HG03558 (cell line): ENCODE measurements at regions not wholly inside any gene's neighbourhood (a gene's known extent, or its start where the extent isn't known, plus 50 kb on each side); places are given as distances from the start of the nearest gene placed in this dataset.
"Not testable (repeated sequence)": the region's sequence is repeated elsewhere in the genome, so short reads cannot be mapped to it uniquely, and the experiment has no call there.

Source experiments
- ATAC-seq: cut with Tn5 transposase; IDR thresholded peaks from one replicate; pipeline ENCODE4 v1.9.1; 2021; ENCODE audit warnings: moderate number of reproducible peaks; ENCODE audit not compliant: unreplicated experiment; ENCODE audit errors: extremely low read depth

DNA sequence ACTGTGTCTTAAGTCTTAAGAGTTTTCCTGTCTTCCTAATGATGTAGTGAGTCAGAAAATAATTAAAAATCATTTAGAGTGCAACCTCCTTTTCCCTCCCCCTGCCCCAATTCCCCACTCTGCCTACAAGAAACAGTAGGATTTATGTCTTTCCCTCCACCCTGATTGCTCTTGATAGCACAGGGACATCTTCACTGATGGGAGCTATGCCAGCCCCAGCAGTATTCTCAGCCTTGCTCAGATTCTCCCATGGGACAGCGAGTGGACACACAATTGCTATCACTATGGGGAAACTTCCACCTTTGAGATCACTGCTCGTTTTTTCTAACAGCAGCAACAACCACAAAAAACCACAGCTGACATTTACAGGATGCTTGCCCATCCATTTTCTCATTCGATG lies 216.6 kb upstream of the PLXNA2 start:
- ATAC-seq, result no peak

DNA sequence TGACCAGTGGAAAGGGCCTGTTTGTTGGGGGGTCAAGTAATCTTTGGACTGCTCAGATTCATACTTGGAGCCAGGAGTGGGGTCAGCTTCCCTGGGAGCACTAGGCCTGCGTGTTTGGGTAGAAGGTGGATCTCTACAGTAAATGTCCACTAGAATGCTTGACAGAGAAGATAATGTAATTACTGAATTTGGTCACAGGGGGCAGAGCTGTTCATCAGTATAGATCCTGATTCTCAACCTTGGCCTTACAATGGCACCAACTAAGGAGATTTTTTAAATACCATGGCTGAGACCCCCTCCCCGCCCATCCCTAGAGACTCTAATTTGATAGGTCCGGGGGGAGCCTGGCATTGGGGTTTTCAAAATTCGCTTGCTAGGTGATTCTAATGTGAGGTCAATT lies 217.5 kb upstream of the PLXNA2 start:
- ATAC-seq, result no peak

- ATAC-seq, result no peak
Observed at GRCh38 chr1:208462761-208463160, 218.6 kb upstream of the PLXNA2 start.

- ATAC-seq, result no peak
Observed at GRCh38 chr1:208465266-208465665, 221.1 kb upstream of the PLXNA2 start.

GRCh38 chr1:208465786-208466590 lies 221.8 kb upstream of the PLXNA2 start:
- no peak for ATAC-seq

- no peak for ATAC-seq
Observed at GRCh38 chr1:208467151-208467780, 223.1 kb upstream of the PLXNA2 start.

GRCh38 chr1:208475449-208475848 lies 231.3 kb upstream of the PLXNA2 start:
- no peak for ATAC-seq

- no peak for ATAC-seq
Observed at GRCh38 chr1:208475951-208476845, 232.0 kb upstream of the PLXNA2 start.

DNA sequence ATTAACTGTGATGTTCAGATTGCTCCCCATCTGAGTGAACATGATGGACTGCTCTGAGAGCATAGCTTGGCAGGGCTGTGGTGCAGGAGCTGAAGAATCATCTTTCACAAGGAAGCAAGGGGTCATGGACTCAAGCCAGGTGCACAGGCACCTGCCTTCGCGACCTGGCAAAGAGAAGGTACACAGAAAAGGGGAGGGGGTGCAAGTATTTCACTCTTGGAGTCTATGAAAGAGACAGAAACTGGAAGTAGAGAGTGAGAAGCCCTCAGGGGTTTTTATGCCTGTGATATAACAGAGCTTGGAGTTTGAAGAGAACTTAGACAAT lies 232.6 kb upstream of the PLXNA2 start:
- ATAC-seq, result no peak

- ATAC-seq, result no peak
Observed at GRCh38 chr1:208479435-208479834, 235.3 kb upstream of the PLXNA2 start.

DNA sequence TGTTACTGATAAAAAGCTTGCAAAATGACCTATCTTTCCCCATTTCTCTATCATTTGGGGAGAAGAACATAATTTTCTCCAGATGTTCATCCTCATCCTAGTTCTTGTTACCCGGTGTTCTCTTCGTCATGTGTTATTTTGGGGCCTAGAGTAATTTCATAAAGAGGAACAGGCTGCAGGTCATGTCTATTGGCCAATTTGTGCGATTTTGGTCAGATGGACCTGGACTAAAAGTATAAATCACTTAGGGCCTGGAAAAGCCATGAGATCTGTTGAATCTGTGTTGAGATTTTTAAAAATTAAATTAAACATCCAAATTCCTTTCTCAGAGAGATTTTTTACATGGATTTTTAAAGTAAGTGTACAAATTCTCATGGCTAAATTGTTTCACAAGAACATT lies 241.3 kb upstream of the PLXNA2 start:
- ATAC-seq, result no peak

DNA sequence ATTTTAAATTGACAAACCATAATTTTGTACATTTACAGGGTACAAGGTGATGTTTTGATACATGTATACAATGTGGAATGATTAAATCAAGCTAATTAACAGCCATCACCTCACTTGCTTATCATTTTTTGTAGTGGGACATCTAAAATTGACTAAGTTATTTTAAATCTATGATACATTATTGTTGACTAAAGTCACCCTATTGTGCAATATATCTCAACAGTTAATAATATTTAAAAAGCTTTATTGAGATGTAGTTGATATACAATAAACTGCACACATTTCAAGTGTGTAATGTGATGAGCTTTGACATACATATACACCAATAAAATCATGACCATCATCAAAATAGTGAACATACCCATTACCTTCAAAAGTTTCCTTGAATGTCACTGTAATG lies 242.5 kb upstream of the PLXNA2 start:
- no peak for ATAC-seq

DNA sequence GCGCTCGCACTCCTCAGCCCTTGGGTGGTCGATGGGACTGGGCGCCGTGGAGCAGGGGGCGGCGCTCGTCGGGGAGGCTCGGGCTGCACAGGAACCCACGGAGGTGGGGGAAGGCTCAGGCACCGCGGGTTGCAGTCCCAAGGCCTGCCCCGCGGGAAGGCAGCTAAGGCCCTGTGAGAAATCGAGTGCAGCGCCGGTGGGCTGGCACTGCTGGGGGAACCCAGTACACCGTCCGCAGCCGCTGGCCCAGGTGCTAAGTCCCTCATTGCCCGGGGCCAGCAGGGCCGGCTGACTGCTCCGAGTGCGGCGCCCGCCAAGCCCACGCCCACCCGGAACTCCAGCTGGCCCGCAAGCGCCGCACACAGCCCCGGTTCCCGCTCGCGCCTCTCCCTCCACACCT lies 244.2 kb upstream of the PLXNA2 start:
- not testable (repeated sequence) for ATAC-seq

DNA sequence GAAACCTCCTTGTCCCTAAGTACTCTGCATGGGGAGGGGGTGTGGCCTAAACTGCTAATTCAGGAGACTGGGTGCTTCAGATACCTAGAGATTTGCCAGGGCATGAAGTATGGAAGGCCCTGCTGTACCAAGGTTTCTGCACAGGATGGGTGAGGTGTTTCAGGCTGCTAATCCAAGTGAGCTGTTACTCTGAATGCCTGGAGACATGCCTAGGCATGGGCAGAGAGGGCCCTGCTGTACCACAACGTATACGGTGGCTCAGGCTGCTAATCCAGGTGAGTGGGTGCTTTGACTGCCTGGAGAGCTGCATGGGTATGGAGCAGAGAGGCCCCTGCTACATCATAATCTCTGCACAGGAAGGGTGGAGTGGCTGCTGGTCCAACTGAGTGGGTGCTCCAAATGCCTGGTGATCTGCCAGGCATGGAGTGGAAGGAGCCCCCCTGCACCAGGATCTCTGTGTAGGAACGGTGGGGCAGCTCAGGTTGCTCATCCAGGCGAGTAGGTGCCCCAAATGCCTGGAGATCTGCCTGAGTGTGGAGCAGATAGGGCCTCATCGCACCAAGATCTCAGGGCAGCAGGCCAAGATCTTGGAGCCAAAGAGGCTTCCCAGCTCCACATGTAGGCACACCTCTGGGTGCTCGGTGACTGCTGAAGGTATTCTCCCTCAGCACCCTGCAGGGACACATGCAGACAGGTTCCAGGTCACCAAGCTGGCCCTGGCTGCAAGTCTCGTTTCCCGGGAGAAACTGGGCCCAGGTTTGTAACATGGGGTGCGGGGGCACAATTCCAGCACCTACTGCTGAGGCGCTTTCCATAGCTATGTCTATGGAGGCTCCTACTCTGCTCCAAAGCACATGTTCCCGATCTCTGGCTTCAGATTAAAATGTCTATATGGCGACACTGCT lies 252.5 kb upstream of the PLXNA2 start:
- ATAC-seq, result no peak

DNA sequence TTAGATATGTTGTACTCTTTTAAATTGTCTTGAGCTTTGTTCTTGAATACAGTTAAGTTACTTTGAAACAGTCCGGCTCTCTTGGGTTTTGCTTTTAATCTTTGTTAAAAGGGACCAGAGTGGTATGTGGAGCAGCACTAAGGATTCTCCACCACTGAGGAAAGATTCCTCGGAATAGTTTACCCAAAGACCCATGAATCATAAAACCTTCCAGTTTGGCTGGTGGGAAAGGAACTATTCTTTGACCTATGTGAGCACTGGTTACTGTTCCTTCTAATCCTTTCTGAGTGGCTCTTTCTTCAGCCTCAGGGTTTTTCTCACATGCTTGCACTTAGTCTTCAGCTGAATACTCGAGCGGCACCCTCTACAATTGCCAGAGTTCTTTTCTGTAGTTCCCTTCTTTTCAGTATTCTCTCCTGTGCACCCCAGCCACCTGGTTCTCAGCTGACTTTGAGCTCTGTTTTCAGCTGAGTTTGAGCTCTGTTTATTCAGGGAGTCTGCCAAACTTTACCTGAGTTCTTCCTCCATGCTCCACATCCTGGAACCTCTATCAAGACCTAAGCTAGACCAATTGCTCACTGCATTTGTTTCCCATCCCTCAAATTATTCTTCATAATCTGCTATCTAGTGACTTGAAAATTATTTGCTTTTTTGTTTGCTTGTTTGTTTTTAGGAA lies 253.8 kb upstream of the PLXNA2 start:
- no peak for ATAC-seq

- ATAC-seq, result no peak
Observed at GRCh38 chr1:208499026-208499425, 254.8 kb upstream of the PLXNA2 start.

- no peak for ATAC-seq
Observed at GRCh38 chr1:208499601-208500000, 255.4 kb upstream of the PLXNA2 start.

DNA sequence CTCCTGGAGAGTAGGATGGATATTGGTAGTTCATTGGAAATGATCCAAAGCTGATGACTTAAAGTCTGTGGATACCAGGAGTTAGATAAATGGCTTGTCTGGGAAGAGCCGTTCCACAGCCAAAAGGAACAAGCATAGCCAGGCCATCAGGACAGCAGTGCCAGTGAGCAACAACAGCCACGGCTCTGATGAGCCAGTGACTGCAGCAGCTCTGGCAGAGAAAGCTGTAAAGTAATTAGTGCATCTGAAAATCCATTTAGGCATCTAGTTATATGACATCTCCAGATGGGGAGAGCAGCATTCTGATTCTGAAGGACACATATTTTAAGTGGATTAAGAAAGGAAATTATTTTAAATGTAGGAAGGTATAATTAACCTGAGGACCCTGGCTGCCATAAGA lies 256.2 kb upstream of the PLXNA2 start:
- no peak for ATAC-seq

GRCh38 chr1:208501542-208501941 lies 257.4 kb upstream of the PLXNA2 start:
- ATAC-seq, result no peak

GRCh38 chr1:208503787-208504186 lies 259.6 kb upstream of the PLXNA2 start:
- no peak for ATAC-seq
